ENCODE measurements at regions not wholly inside any gene's neighbourhood (a gene's known extent, or its start where the extent isn't known, plus 50 kb on each side); places are given as distances from the start of the nearest gene placed in this dataset.

GRCh38 chr5:111887706-111888105, 130.7 kb upstream of the NREP start:
- TF ChIP-seq CTCF (IDR thresholded peaks at IDR 0.05; ENCODE audit: poor library complexity), result no peak
- no peak for TF ChIP-seq EZH2 (IDR thresholded peaks at IDR 0.05; ENCODE audit: borderline replicate concordance)
